Mesenchymal stem cell (in vitro differentiated cells and primary cell): ENCODE measurements at regions not wholly inside any gene's neighbourhood (a gene's known extent, or its start where the extent isn't known, plus 50 kb on each side); places are given as distances from the start of the nearest gene placed in this dataset.
"Not testable (repeated sequence)": the region's sequence is repeated elsewhere in the genome, so short reads cannot be mapped to it uniquely, and the experiment has no call there.

Experiments
- DNase-seq: peaks from one replicate; pipeline ENCODE4 v3.0.0-alpha.2; 2013
- H2AFZ ChIP-seq: one replicate; pipeline ENCODE4 v1.6.1; 2013; ENCODE audit warnings: low read depth, mild to moderate bottlenecking, control low read depth, inconsistent platforms, low read length, moderate library complexity
- H2AK5ac ChIP-seq: 2 replicates; pipeline ENCODE4 v1.6.1; 2013; ENCODE audit warnings: low read length, moderate library complexity, mild to moderate bottlenecking, inconsistent platforms; ENCODE audit not compliant: severe bottlenecking
- H2BK120ac ChIP-seq: one replicate; pipeline ENCODE4 v1.6.1; 2013; ENCODE audit warnings: low read depth, mild to moderate bottlenecking, inconsistent platforms, low read length, moderate library complexity
- H2BK12ac ChIP-seq, 2 experiments: one replicate each; pipeline ENCODE4 v1.6.1; 2013; ENCODE audit warnings: inconsistent platforms in 2 of 2, low read length in 2 of 2, mild to moderate bottlenecking in 2 of 2, moderate library complexity in 2 of 2, control low read depth in 1 of 2
- H2BK15ac ChIP-seq: one replicate; pipeline ENCODE4 v1.6.1; 2013; ENCODE audit warnings: mild to moderate bottlenecking, low read depth, inconsistent platforms; ENCODE audit not compliant: poor library complexity, severe bottlenecking
- H2BK5ac ChIP-seq: 2 replicates; pipeline ENCODE4 v1.6.1; 2013; ENCODE audit warnings: low read depth, mild to moderate bottlenecking, low read length, control low read depth, inconsistent platforms; ENCODE audit not compliant: poor library complexity, severe bottlenecking
- H3K14ac ChIP-seq, 2 experiments: one replicate each; pipeline ENCODE4 v1.6.1; 2013; ENCODE audit warnings: inconsistent platforms in 2 of 2, low read length in 2 of 2, control low read depth in 1 of 2, mild to moderate bottlenecking in 1 of 2, moderate library complexity in 1 of 2
- H3K18ac ChIP-seq, 2 experiments: one replicate each; pipeline ENCODE4 v1.6.1; 2013; ENCODE audit warnings: inconsistent platforms in 2 of 2, low read length in 2 of 2, control low read depth in 1 of 2, low read depth in 1 of 2, mild to moderate bottlenecking in 1 of 2
- H3K23ac ChIP-seq, 2 experiments: one replicate each; pipeline ENCODE4 v1.6.1; 2013; ENCODE audit warnings: inconsistent platforms in 2 of 2, low read length in 2 of 2, mild to moderate bottlenecking in 2 of 2, moderate library complexity in 2 of 2, control low read depth in 1 of 2
- H3K27ac ChIP-seq: 2 replicates; pipeline ENCODE4 v1.5.1; 2013; ENCODE audit warnings: mild to moderate bottlenecking, moderate library complexity, low read length, control low read depth, inconsistent platforms; ENCODE audit not compliant: poor library complexity, severe bottlenecking
- H3K27me3 ChIP-seq, 2 experiments: 2 replicates each; pipeline versions ENCODE4 v1.6.1 to v1.7.0; 2013; ENCODE audit warnings: low read length in 2 of 2, mild to moderate bottlenecking in 2 of 2, moderate library complexity in 2 of 2, control low read depth in 1 of 2, inconsistent platforms in 1 of 2; ENCODE audit not compliant: control insufficient read depth in 1 of 2, insufficient read depth in 1 of 2
- H3K36me3 ChIP-seq, 2 experiments: 2 replicates each; pipeline versions ENCODE4 v1.6.1 to v1.7.0; 2013; ENCODE audit warnings: low read length in 2 of 2, control low read depth in 1 of 2, inconsistent platforms in 1 of 2, low read depth in 1 of 2, mild to moderate bottlenecking in 1 of 2; ENCODE audit not compliant: insufficient read depth in 2 of 2, control insufficient read depth in 1 of 2
- H3K4ac ChIP-seq, 2 experiments: one replicate each; pipeline ENCODE4 v1.6.1; 2013; ENCODE audit warnings: inconsistent platforms in 2 of 2, low read length in 2 of 2, mild to moderate bottlenecking in 2 of 2, moderate library complexity in 2 of 2, control low read depth in 1 of 2, low read depth in 1 of 2
- H3K4me1 ChIP-seq: 2 replicates; pipeline ENCODE4 v1.6.1; 2013; ENCODE audit warnings: low read depth, low read length, control low read depth; ENCODE audit not compliant: control insufficient read depth, insufficient read depth
- H3K4me2 ChIP-seq: 2 replicates; pipeline ENCODE4 v1.6.1; 2013; ENCODE audit warnings: low read length, mild to moderate bottlenecking, inconsistent platforms; ENCODE audit not compliant: poor library complexity, severe bottlenecking
- H3K4me3 ChIP-seq, 2 experiments: 2 replicates each; pipeline versions ENCODE4 v1.5.1 to v1.7.0; 2013; ENCODE audit warnings: low read length in 2 of 2, mild to moderate bottlenecking in 2 of 2, control low read depth in 1 of 2, low read depth in 1 of 2; ENCODE audit not compliant: insufficient read depth in 1 of 2
- H3K79me1 ChIP-seq: replicated peaks from 2 replicates; pipeline ENCODE4 v1.6.1; 2013; ENCODE audit warnings: mild to moderate bottlenecking, control low read depth, low read length, inconsistent platforms; ENCODE audit not compliant: poor library complexity, severe bottlenecking
- H3K9ac ChIP-seq: 2 replicates; pipeline ENCODE4 v1.7.0; 2013; ENCODE audit warnings: mild to moderate bottlenecking, low read length, moderate library complexity
- H3K9me3 ChIP-seq: 2 replicates; pipeline ENCODE4 v1.7.0; 2013; ENCODE audit warnings: mild to moderate bottlenecking, low read length; ENCODE audit not compliant: control insufficient read depth
- H4K8ac ChIP-seq: one replicate; pipeline ENCODE4 v1.6.1; 2013; ENCODE audit warnings: inconsistent platforms, mild to moderate bottlenecking, low read length, moderate library complexity
- H4K91ac ChIP-seq: one replicate; pipeline ENCODE4 v1.6.1; 2013; ENCODE audit warnings: mild to moderate bottlenecking, low read length, inconsistent platforms
- WGBS: methylation state at CpG from one replicate; pipeline ENCODE4 v1.1.7; 2013; ENCODE audit warnings: mixed read lengths; 5-methylcytosine and 5-hydroxymethylcytosine counted together

- H4K91ac ChIP-seq, H3K36me3 ChIP-seq, H2AFZ ChIP-seq, H3K18ac ChIP-seq, H2BK12ac ChIP-seq, H2AK5ac ChIP-seq, DNase-seq, H3K79me1 ChIP-seq, H3K23ac ChIP-seq, H2BK5ac ChIP-seq, H3K4me2 ChIP-seq, H3K14ac ChIP-seq, H3K9ac ChIP-seq, H3K4me1 ChIP-seq, H4K8ac ChIP-seq, H3K27me3 ChIP-seq, H3K9me3 ChIP-seq, H2BK15ac ChIP-seq, H3K4ac ChIP-seq, H3K4me3 ChIP-seq, H2BK120ac ChIP-seq, H3K27ac ChIP-seq: not testable (repeated sequence)
- WGBS, result 100% methylated on average over 5 of the region's 27 CpGs
Observed at GRCh38 chr9:38324213-38324612, 68.3 kb upstream of the ALDH1B1 start.

- WGBS, result no CpG with 5 or more reads among the region's 3 CpGs
Observed at GRCh38 chr9:38322937-38323336, 69.6 kb upstream of the ALDH1B1 start.

GRCh38 chr9:38319496-38320173 is 72.9 kb upstream of the ALDH1B1 start:
- Histone ChIP-seq H2BK12ac (no peak overlapping the region), H3K36me3 (no peaks in the 10 kb centered on the region), H3K27ac (peak overlapping the region; percentile 88), H3K9me3 (no peaks in the 10 kb centered on the region), H3K4ac (no peak overlapping the region), H3K14ac (no peak overlapping the region), H2AK5ac (no peak overlapping the region), H3K4me1 (peaks cover 6% of the 10 kb centered on the region), H3K4me3 (peak overlapping the region in 1 of 2 experiments; percentile 70), H3K27me3 (peaks cover 0 to 13% of the 10 kb centered on the region in 2 experiments), H3K23ac (no peak overlapping the region), H3K9ac (peak overlapping the region; percentile 72), H2AFZ (no peak overlapping the region), H4K91ac (no peak overlapping the region), H2BK5ac (no peak overlapping the region), H2BK120ac (no peak overlapping the region), H4K8ac (no peak overlapping the region), H3K4me2 (no peak overlapping the region), H2BK15ac (no peak overlapping the region), H3K18ac (no peak overlapping the region), H3K79me1 (no peaks in the 10 kb centered on the region)
- no peak for DNase-seq
- 99% methylated on average over 2 of the region's 5 CpGs for WGBS

More at GRCh38 chr9:38322937-38323336, 69.6 kb upstream of the ALDH1B1 start:
- H3K4me1 ChIP-seq, result peaks cover 6% of the 10 kb centered on the region
- DNase-seq, result no peak
- no peak overlapping the region for H3K9ac ChIP-seq
- no peak overlapping the region for H3K18ac ChIP-seq
- H3K4ac ChIP-seq, result no peak overlapping the region
- H2BK5ac ChIP-seq, result no peak overlapping the region
- no peak overlapping the region for H2BK15ac ChIP-seq
- no peak overlapping the region for H2BK120ac ChIP-seq
- no peak overlapping the region for H3K27ac ChIP-seq
- H4K91ac ChIP-seq, result no peak overlapping the region
- H3K23ac ChIP-seq, result no peak overlapping the region
- no peaks in the 10 kb centered on the region for H3K9me3 ChIP-seq
- H3K27me3 ChIP-seq, result no peaks in the 10 kb centered on the region
- H2AK5ac ChIP-seq, result no peak overlapping the region
- H2BK12ac ChIP-seq, result no peak overlapping the region
- H3K36me3 ChIP-seq, result no peaks in the 10 kb centered on the region
- no peak overlapping the region for H4K8ac ChIP-seq
- no peak overlapping the region for H3K4me2 ChIP-seq
- no peak overlapping the region for H3K14ac ChIP-seq
- H3K79me1 ChIP-seq, result no peaks in the 10 kb centered on the region
- H2AFZ ChIP-seq, result no peak overlapping the region
- H3K4me3 ChIP-seq, result no peak overlapping the region

GRCh38 chr9:38318759-38319495 is 73.6 kb upstream of the ALDH1B1 start:
- H3K14ac ChIP-seq, result no peak overlapping the region

More at GRCh38 chr9:38318759-38319495, 73.6 kb upstream of the ALDH1B1 start:
- Histone ChIP-seq H3K4ac (no peak overlapping the region), H3K23ac (no peak overlapping the region), H3K9me3 (no peaks in the 10 kb centered on the region), H3K9ac (peak overlapping the region; percentile 72), H3K4me3 (peak overlapping the region in 1 of 2 experiments; percentile 70), H3K36me3 (no peaks in the 10 kb centered on the region), H2BK120ac (no peak overlapping the region), H4K8ac (no peak overlapping the region), H4K91ac (no peak overlapping the region), H3K4me1 (peaks cover 6% of the 10 kb centered on the region), H3K27ac (peak overlapping the region; percentile 88), H3K79me1 (no peaks in the 10 kb centered on the region), H3K27me3 (peaks cover 0 to 20% of the 10 kb centered on the region in 2 experiments), H2AK5ac (peak overlapping the region; percentile 72), H2BK5ac (no peak overlapping the region), H3K4me2 (peak overlapping the region; percentile 31), H2AFZ (no peak overlapping the region), H2BK15ac (no peak overlapping the region), H3K18ac (no peak overlapping the region), H2BK12ac (no peak overlapping the region)
- DNase-seq, result peak; percentile 58
- WGBS, result 35% methylated on average over 12 of the region's 13 CpGs
